ENCODE measurements at regions not wholly inside any gene's neighbourhood (a gene's known extent, or its start where the extent isn't known, plus 50 kb on each side); places are given as distances from the start of the nearest gene placed in this dataset.

DNA sequence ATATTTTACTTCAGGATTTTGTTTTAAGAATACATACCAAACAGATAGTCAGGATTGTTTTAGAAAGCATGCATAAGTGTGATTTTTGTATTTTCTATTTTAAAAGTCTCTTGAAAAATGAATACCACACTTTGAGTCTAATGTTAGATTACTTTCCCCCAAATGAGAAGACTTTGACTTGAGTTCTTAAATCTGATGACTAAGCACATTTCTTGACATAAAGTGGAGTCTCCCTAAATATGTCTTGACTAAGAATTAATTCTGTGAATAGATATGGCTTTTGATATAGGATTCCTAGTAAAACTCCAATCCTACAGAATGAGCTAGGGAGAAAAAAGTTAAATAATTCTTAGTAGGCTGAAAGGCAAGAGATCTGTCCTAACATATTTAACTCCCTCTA lies 624.2 kb upstream of the SPRY2 start:
- no peaks in the 10 kb centered on the region for H3K36me3 ChIP-seq (replicated peaks in 1 of 2)
- no peak for DNase-seq
- no peaks in the 10 kb centered on the region for H3K9me3 ChIP-seq (replicated peaks in 1 of 3)
- H3K27ac ChIP-seq, result no peak overlapping the region
- no peak for TF ChIP-seq POLR2A (IDR thresholded peaks at IDR 0.05)
- TF ChIP-seq, protein P1, sequence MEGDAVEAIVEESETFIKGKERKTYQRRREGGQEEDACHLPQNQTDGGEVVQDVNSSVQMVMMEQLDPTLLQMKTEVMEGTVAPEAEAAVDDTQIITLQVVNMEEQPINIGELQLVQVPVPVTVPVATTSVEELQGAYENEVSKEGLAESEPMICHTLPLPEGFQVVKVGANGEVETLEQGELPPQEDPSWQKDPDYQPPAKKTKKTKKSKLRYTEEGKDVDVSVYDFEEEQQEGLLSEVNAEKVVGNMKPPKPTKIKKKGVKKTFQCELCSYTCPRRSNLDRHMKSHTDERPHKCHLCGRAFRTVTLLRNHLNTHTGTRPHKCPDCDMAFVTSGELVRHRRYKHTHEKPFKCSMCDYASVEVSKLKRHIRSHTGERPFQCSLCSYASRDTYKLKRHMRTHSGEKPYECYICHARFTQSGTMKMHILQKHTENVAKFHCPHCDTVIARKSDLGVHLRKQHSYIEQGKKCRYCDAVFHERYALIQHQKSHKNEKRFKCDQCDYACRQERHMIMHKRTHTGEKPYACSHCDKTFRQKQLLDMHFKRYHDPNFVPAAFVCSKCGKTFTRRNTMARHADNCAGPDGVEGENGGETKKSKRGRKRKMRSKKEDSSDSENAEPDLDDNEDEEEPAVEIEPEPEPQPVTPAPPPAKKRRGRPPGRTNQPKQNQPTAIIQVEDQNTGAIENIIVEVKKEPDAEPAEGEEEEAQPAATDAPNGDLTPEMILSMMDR (IDR thresholded peaks at IDR 0.05), result no peak
- H3K4me1 ChIP-seq (replicated peaks in 1 of 2), result no peaks in the 10 kb centered on the region
- H3K4me3 ChIP-seq, result no peak overlapping the region
- intact Hi-C loops (cut with DNase I), result no loop called here
- H3K27me3 ChIP-seq, result no peaks in the 10 kb centered on the region

DNA sequence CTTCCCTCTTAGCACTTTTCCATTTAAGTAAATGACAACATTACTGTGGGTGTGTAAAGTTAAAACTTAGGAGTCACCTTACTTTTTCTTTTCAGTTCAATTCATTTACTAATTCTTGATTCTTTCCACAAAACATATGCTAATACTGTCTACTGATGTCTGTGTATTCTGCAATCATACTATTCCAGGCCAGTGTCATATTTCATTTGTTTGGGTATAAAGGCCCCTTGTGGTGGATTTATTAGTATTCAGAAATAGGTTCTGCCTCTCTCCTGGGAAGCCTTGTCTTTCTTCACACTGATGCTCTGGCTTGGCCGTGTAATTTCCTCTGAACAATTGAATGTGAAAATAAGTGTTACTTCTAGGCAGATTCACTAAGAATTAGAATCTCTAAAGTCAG lies 621.9 kb upstream of the SPRY2 start:
- WGBS, 4 donors, result 50 to 88% (median 60%) methylated on average over 1 of the region's 1 CpG

DNA sequence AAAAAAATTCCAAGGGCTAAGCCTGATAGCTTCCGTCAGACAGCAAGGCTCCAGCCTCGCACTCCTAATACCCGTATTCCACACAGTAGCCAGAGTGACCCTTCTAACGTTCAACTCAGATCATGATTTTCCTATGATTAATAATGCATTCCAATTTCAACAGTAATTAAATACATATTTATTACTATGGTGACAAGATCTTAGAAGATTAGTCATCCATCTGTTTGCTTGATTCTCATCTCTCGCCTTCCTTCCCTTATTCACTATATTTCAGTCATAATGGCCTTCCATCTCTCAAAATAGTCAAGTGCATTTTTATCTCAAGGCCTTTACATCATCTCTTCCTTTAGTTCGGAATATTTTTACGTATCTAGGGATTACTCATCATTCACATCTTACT lies 621.2 kb upstream of the SPRY2 start:
- Histone ChIP-seq H3K27me3 (no peaks in the 10 kb centered on the region), H3K4me3 (no peak overlapping the region), H3K4me1 (replicated peaks in 1 of 2) (no peaks in the 10 kb centered on the region), H3K36me3 (replicated peaks in 1 of 2) (no peaks in the 10 kb centered on the region), H3K27ac (no peak overlapping the region), H3K9me3 (replicated peaks in 1 of 3) (no peaks in the 10 kb centered on the region)
- 60 to 68% (median 64%) methylated on average over 7 of the region's 7 CpGs for WGBS, 4 donors
- DNase-seq, result no peak
- TF ChIP-seq, protein P1 (IDR thresholded peaks at IDR 0.05), result no peak
- no peak for TF ChIP-seq POLR2A (IDR thresholded peaks at IDR 0.05)
- intact Hi-C loops (cut with DNase I), result no loop called here

More for the DNA sequence above, 621.9 kb upstream of the SPRY2 start:
- H3K4me3 ChIP-seq, result no peak overlapping the region
- TF ChIP-seq, protein P1 (IDR thresholded peaks at IDR 0.05), result no peak
- TF ChIP-seq POLR2A (IDR thresholded peaks at IDR 0.05), result no peak
- H3K36me3 ChIP-seq (replicated peaks in 1 of 2), result no peaks in the 10 kb centered on the region
- no peaks in the 10 kb centered on the region for H3K9me3 ChIP-seq (replicated peaks in 1 of 3)
- no peak for DNase-seq
- intact Hi-C loops (cut with DNase I), result no loop called here
- no peaks in the 10 kb centered on the region for H3K4me1 ChIP-seq (replicated peaks in 1 of 2)
- H3K27ac ChIP-seq, result no peak overlapping the region
- H3K27me3 ChIP-seq, result no peaks in the 10 kb centered on the region

DNA sequence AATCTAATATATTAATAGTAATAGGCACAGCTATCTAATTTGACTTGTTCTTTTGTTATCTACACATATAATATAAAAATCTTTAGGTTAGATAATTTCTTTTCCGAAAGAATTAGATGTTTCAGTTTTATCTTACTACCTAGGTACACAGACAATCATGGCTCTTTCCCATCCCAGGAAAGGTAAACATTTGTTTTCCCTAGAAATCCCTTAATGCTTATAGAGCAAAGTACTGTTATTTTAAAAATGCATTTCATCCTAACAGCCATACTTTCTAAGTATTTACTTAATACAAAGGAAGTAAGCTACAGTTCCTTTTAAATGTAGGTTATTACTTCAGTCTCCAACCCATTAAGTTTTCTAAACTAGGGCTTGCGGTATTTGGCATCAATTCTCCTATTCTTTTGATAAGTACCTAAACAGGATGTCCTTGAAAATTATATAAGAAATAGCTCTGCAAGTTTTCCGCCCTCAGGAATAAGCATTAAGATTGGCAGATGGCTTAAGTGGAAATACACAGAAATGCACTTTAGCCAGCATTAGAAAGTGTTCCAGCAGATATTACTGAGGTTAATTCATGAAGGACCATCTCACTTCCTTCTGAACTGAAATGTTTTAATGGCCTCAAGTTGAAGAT lies 616.2 kb upstream of the SPRY2 start:
- no peak for DNase-seq
- Histone ChIP-seq H3K27me3 (no peaks in the 10 kb centered on the region), H3K27ac (no peak overlapping the region), H3K9me3 (replicated peaks in 1 of 3) (no peaks in the 10 kb centered on the region), H3K4me1 (replicated peaks in 1 of 2) (no peaks in the 10 kb centered on the region), H3K4me3 (no peak overlapping the region), H3K36me3 (replicated peaks in 1 of 2) (no peaks in the 10 kb centered on the region)
- 47 to 62% (median 58%) methylated on average over 3 of the region's 3 CpGs for WGBS, 4 donors
- intact Hi-C loops (cut with DNase I), result no loop called here
- TF ChIP-seq POLR2A (IDR thresholded peaks at IDR 0.05), result no peak
- TF ChIP-seq, protein P1 (IDR thresholded peaks at IDR 0.05), result no peak
